GM18498 (cell line): ENCODE measurements at regions not wholly inside any gene's neighbourhood (a gene's known extent, or its start where the extent isn't known, plus 50 kb on each side); places are given as distances from the start of the nearest gene placed in this dataset.
"Not testable (repeated sequence)": the region's sequence is repeated elsewhere in the genome, so short reads cannot be mapped to it uniquely, and the experiment has no call there.

Source experiments
- ATAC-seq: cut with Tn5 transposase; IDR thresholded peaks from one replicate; pipeline ENCODE4 v1.9.1; 2021; ENCODE audit warnings: mild to moderate bottlenecking, moderate library complexity; ENCODE audit not compliant: unreplicated experiment

GRCh38 chr1:99533909-99534637, 111.8 kb upstream of the PALMD start:
- no peak for ATAC-seq

DNA sequence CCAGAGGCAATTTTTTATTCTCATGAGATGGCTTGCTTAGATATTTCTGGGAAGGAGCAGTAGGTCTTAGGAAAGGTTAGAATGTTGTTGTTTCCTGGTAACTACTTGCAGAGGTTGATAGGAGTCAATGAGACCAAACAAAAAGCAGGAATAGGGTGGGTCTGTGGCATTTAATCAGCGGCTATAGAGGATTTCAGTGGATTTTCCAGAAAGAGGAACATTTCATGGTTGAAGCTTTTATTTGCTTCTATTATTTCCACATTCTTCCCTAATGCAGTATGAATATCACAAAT, 111.3 kb upstream of the PALMD start:
- ATAC-seq: no peak

DNA sequence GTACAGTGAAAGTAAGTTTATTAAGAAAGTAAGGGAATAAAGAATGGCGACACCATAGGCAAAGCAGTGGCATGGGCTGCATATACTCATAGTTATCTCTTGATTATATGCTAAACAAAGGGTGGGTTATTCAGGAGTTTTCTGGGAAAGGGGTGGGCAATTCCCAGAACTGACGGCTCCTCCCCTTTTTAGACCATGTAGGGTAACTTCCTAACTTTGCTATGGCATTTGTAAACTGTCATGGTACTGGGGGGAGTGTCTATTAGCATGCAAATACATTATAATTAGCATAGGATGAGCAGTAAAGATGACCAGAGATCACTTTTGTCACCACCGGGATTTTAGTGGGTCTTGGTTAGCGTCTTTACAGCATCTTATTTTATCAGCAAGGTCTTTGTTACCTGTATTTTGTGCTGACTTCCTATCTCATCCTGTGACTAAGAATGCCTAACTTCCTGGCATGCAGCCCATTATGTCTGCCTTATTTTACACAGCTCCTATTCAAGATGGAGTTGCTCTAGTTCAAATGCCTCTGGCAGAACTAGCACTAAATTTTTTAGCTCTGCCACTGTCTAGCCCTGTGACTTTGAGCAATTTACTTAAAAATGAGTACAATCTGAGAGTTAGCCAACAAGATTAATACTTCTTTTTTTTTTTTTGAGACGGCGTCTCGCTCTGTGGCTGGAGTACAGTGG, 110.3 kb upstream of the PALMD start:
- no peak for ATAC-seq

GRCh38 chr1:99537886-99538617, 107.9 kb upstream of the PALMD start:
- ATAC-seq: no peak

- ATAC-seq: no peak
Observed at GRCh38 chr1:99538618-99538956, 107.3 kb upstream of the PALMD start.

DNA sequence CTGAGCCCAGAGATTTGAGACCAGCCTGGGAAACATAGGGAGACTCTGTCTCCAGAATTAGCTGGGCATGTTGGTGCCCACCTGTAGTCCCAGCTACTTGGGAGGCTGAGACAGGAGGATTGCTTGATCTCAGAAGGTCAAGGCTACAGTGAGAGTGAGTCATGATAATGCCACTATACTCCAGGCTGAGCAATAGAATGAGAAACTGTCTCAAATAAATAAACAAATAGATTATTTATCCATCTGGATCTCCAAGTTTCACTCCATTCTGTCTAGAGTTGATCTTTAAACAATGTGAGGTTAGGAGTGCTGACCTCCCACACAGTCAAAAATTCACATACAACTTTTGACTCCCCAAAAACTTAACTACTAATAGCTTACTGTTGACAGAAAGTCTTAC, 106.8 kb upstream of the PALMD start:
- ATAC-seq: no peak

GRCh38 chr1:99540744-99541143, 105.2 kb upstream of the PALMD start:
- ATAC-seq: no peak

- no peak for ATAC-seq
Observed at GRCh38 chr1:99544328-99544727, 101.6 kb upstream of the PALMD start.

DNA sequence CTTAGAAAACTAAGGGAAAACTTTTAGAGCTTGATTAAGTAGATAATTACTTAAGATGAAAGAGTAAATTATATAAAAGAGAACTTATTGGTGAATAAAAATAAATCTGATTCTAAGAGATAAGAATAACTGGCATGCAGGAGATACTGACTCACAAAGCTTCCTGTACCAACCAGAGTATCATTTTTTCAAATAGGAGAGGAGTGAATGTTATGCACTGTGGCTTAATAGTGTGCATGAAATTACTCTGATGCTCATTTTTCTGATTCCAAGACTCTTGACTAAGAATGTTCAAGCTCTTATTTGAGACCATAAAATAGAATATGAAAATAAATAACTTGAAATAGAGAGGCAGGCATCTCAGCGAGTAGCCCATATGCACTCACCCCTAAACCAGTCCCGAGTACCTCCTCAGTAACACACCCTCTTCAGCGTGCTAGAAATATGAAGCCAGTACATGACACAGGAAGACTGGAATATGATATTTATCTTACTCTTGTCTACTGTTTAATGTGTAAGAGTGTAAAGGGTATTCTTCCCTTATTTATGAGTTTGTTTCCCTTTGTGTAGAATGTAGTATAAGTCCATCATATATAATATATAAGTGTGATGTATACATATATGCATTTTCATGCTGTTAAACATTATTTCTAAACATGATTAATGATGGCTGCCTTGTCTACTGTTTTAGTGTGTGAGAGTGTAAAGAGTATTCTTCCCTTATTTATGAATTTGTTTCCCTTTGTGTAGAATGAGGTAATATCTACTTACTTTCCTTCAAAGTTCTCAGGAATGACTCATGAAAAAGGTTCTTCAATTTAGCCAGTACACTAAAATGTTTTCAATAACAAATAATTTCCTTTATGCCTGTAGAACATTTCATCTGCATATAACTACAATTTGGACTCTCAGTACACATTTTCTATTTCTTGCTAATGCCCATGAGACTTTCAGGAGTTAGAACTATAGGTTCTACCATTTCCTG, 99.2 kb upstream of the PALMD start:
- ATAC-seq: no peak

DNA sequence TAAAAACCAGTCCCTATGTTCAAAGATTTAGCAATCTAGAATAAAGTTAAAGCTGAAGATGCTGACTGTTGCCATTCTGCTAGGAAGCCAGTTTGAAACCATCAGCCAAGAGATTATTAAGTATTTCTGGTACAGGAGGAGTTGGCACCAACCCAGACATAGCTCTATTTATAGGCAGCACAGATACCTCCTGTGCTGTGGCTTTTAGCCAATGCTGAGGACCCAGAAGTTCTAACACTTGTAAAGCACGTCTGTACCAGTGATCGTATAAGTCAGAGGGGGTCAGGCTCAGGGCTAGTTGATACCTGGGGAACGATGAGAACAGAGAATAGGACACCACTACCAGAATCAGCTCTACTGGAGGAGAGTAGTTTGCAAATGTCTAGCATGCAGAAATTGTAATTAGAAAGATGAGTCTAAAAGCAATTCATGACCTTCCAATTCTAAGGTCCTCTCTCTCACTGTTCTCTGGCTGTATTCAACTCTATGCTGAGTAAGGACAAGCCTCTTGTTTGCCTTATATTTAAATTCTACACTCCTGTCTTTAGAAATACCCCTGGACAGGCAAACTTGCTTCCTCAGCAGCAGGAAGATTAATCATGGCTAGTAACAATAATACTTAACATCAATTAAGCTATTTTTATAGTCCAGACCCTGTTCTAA, 96.8 kb upstream of the PALMD start:
- no peak for ATAC-seq

GRCh38 chr1:99550198-99550597, 95.7 kb upstream of the PALMD start:
- no peak for ATAC-seq

DNA sequence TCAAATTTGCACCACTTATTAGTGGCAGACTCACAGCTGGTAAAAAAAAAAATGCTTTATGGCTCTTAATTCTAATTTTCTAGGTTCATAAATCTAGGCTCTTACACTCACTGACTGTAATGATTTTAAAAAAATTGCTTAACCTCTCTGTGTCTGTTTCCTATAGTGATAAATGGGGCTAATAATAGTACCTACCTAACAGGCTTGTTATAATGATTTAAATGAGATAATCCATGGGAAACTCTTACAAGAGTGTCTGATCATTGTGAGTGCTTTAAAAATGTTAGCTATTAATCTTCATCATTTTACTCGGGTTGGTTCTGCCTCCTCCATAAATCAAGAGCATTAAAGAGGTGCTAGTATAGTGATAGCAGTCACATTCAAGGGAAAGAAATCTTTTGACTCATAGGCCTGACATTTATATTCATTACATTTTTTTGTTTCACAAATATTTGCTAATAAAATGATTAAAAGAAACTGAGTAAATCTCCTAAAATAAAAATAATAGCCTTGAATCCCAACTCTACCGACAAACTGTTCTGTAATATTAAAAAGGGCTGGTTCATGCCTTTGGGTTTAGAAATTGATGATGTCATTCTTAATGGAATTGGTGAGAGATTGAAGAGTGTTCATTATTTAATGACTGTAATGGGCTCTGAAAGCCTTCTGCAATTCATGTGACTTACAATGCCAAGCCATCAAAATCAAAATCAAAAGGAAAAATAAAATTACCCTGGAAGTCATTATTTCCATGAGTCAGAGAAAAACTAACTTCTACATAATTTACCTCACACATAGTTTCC, 93.9 kb upstream of the PALMD start:
- no peak for ATAC-seq

DNA sequence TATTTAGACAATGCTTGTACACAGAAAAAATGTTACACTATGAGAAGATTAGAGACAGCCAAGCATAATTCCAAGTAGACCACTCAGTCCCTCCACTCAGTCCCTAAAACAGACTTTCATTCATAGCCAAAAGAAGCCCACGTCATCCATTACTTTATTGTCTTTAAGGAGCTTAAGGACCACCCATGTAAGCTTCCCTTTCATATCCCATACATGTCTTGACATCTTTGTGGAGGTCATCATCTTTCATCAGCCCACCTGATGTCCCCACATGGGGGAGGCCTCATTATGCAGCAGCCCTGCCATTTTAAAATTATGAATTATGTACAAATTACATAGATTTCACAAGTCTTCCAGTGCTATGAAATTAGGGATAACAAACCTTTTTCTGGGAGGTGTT, 92.6 kb upstream of the PALMD start:
- ATAC-seq: no peak

DNA sequence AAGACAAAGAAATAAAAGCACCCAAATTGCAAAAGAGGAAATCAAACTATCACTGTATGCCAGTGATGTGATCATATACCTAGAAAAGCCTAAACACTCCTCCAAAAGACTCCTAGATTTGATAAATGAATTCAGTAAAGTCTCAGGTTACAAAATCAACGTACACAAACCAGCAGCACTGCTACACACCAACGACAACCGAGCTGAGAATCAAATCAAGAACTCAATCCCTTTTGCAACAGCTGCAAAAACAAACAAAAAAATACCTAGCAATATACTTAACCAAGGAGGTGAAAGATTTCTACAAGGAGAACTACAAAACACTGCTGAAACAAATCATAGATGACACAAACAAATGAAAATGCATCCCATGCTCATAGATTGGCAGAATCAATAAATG, 92.1 kb upstream of the PALMD start:
- ATAC-seq: not testable (repeated sequence)

DNA sequence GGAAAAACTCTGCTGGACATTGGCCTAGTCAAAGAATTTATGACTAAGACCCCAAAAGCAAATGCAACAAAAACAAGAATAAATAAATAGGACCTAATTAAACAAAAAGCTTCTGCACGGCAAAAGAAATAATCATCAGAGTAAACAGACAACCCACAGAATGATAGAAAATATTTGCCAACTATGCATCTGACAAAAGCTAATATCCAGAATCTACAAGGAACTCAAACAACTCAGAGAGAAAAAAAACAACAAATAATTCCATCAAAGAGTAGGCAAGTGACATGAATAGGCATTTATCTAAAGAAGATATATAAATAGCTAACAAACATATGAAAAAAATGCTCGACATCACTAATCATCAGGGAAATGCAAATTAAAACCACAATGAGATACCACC, 91.2 kb upstream of the PALMD start:
- no peak for ATAC-seq

GRCh38 chr1:99557546-99558202, 88.2 kb upstream of the PALMD start:
- no peak for ATAC-seq

DNA sequence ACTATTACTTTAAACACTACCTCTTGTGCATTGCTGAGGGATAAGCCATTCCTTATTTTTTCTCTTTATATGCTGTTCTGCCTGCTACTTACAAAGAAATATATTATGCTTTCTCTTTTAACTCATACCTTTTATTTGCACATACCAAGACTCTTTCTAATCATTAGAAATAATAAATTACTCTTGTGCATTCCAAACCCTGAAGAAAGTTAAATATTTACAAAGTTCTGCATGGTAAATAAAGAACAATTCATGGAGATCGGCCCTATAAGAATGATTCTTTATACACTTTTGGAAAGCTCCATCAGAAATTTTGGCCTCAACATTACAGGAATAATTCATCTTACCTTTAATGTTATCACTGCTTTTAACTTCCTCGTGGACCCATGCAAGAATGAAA, 86.7 kb upstream of the PALMD start:
- no peak for ATAC-seq

GRCh38 chr1:99560207-99561040, 85.5 kb upstream of the PALMD start:
- ATAC-seq: no peak
